Upper lobe of right lung (tissue), 1 donor: ENCODE measurements at regions not wholly inside any gene's neighbourhood (a gene's known extent, or its start where the extent isn't known, plus 50 kb on each side); places are given as distances from the start of the nearest gene placed in this dataset.
A peak's percentile ranks its signal among the peaks of the same experiment; 100 is the strongest.

Source experiments
- ATAC-seq: fragments of 200-7000 bp; cut with Tn5 transposase; one replicate; pipeline ENCODE4 v1.9.1; 2020; ENCODE audit warnings: mild to moderate bottlenecking, moderate library complexity
- DNase-seq: peaks from one replicate; pipeline ENCODE4 v3.0.0-alpha.2; 2020
- H3K27ac ChIP-seq: fragments of 200-600 bp; one replicate; pipeline ENCODE4 v1.8.0; 2022
- H3K27me3 ChIP-seq: fragments of 200-600 bp; one replicate; pipeline ENCODE4 v1.8.0; 2022; ENCODE audit warnings: mild to moderate bottlenecking
- H3K36me3 ChIP-seq: fragments of 200-600 bp; one replicate; pipeline ENCODE4 v1.8.0; 2022
- H3K4me1 ChIP-seq: fragments of 200-600 bp; one replicate; pipeline ENCODE4 v1.8.0; 2022
- H3K4me3 ChIP-seq: fragments of 200-600 bp; one replicate; pipeline ENCODE4 v1.8.0; 2022; ENCODE audit warnings: mild to moderate bottlenecking
- H3K9me3 ChIP-seq: fragments of 200-600 bp; one replicate; pipeline ENCODE4 v1.8.0; 2022
- intact Hi-C: fragments of 100-400 bp; cut with DNase I; formaldehyde crosslinking; loops from one replicate; pipeline ENCODE4 v1.11.0; 2022
- TF ChIP-seq, protein P1 (sequence below): fragments of 200-600 bp; IDR thresholded peaks from one replicate; pipeline ENCODE4 v1.8.0; 2022; ENCODE audit warnings: antibody characterized with exemption
- donor health status: DM: no; HTN: yes; CAD: no; lungs with severe emphysema.

DNA sequence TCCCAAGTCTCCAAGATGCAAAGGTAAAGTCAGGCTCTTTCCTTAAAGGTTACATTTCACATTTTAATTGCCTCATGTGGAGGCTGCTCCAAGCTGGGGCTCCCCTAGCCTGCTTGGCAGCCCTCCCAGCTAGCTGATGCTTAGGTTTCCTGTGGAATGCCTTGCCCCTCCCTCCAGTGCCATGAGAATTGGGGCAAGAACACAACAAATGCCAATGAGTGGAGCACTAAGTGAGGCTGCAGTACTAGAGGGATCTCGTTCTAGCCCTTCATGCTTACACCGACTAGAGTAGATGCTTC is 597.7 kb downstream of the MID1IP1 start:
- H3K4me3 ChIP-seq: no peak overlapping the region
- no peaks in the 10 kb centered on the region for H3K36me3 ChIP-seq
- ATAC-seq (no peak), DNase-seq (peak; percentile 54)
- intact Hi-C loops: no loop called here
- no peak overlapping the region for H3K27ac ChIP-seq
- no peaks in the 10 kb centered on the region for H3K27me3 ChIP-seq
- TF ChIP-seq, protein P1, sequence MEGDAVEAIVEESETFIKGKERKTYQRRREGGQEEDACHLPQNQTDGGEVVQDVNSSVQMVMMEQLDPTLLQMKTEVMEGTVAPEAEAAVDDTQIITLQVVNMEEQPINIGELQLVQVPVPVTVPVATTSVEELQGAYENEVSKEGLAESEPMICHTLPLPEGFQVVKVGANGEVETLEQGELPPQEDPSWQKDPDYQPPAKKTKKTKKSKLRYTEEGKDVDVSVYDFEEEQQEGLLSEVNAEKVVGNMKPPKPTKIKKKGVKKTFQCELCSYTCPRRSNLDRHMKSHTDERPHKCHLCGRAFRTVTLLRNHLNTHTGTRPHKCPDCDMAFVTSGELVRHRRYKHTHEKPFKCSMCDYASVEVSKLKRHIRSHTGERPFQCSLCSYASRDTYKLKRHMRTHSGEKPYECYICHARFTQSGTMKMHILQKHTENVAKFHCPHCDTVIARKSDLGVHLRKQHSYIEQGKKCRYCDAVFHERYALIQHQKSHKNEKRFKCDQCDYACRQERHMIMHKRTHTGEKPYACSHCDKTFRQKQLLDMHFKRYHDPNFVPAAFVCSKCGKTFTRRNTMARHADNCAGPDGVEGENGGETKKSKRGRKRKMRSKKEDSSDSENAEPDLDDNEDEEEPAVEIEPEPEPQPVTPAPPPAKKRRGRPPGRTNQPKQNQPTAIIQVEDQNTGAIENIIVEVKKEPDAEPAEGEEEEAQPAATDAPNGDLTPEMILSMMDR: no peak
- no peaks in the 10 kb centered on the region for H3K4me1 ChIP-seq
- H3K9me3 ChIP-seq: no peaks in the 10 kb centered on the region

DNA sequence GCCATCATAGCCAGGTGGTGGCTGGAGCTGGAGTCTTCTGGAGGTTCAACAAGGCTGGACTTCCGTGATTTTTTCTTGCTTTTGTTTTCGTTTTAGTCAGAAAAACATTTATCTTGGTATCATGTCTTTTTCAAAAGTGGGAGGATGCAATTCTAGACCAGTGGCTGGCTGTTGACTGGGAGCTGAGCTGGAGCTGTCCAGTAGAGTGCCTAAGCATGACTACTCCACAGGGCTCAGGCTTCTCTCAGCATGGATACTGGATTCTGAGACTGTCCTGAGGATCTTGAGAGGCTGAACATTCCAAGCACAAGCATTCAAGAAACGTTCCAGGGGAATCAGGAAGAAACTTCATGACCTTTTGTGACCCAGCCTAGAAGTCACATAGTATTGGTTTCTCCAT is 598.1 kb downstream of the MID1IP1 start:
- Histone ChIP-seq H3K9me3 (no peaks in the 10 kb centered on the region), H3K27me3 (no peaks in the 10 kb centered on the region), H3K4me1 (no peaks in the 10 kb centered on the region), H3K4me3 (no peak overlapping the region), H3K27ac (no peak overlapping the region), H3K36me3 (no peaks in the 10 kb centered on the region)
- ATAC-seq: no peak
- TF ChIP-seq, protein P1: no peak
- no peak for DNase-seq
- intact Hi-C loops: no loop called here

DNA sequence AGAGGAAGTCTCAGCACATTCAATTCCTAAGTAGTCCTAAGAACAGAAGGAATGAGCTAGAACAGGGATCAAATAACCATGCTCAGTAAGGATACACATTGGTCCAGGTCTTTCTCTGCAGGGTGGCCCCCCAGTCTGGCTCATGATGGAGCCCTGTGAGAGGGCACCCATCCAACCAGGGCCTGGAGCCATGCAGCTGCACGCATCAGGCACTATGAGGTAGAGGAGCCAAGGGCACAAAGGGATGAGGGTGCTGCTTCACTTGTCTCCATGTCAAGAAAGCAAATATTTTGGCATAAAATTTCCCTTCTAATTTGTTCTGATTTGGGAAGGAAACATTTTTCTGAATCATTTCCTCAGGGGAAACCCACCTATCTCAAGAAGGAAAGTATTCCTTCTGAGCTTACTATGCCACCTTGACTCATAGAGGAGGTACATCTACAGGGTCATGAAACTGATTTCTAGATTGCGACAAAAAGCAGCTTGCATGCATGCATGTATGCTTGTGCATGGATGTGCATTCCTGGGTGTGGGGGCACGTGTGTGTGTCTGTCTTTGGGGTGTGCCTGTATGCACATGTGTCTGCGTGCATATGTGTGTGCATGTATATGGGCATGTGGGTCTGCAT is 600.3 kb downstream of the MID1IP1 start:
- intact Hi-C loops: no loop called here
- Histone ChIP-seq H3K27ac (no peak overlapping the region), H3K27me3 (no peaks in the 10 kb centered on the region), H3K9me3 (no peaks in the 10 kb centered on the region), H3K4me3 (no peak overlapping the region), H3K36me3 (no peaks in the 10 kb centered on the region), H3K4me1 (no peaks in the 10 kb centered on the region)
- DNase-seq (no peak), ATAC-seq (no peak)
- TF ChIP-seq, protein P1: no peak

DNA sequence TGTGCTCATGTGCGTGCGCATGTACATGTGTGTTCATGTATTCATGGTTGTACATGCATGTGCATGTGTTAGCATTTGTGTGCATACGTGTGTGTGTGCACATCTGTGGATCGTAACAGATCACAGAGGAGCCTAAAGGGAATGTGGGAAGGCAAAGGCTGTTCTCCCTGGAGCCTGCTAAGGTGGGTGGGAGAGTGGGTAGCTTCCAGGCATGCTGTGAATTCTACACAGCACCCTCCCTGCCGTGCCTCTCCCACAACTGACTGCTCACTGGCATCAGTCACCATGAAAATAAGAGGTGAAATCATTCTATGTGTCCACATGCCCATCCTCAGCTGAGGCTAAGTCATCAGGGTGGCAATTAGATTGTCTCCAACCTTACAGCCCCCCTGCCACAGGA is 600.9 kb downstream of the MID1IP1 start:
- TF ChIP-seq, protein P1: no peak
- H3K27me3 ChIP-seq: no peaks in the 10 kb centered on the region
- no peaks in the 10 kb centered on the region for H3K4me1 ChIP-seq
- no peak overlapping the region for H3K27ac ChIP-seq
- no peaks in the 10 kb centered on the region for H3K9me3 ChIP-seq
- H3K4me3 ChIP-seq: no peak overlapping the region
- intact Hi-C loops: no loop called here
- no peak for ATAC-seq
- DNase-seq: no peak
- H3K36me3 ChIP-seq: no peaks in the 10 kb centered on the region

DNA sequence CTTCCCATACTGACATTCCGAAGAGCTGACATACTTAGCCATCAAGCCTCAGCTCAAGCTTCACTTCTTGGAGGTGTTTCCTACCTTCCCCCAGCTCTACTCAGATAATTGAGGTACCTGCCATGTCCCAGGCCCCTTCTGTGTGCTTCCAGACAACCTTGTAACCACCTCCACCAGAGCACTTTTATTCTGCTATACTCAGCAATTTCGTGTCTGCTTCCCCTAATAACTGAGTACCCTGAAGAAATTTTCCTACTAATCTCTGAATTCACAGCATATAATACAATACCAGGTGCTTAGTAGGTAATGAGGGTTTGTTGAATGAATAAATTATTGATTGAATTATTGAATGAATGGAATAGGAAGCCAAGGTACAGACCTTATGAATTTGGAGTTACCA is 605.5 kb downstream of the MID1IP1 start:
- DNase-seq (no peak), ATAC-seq (no peak)
- Histone ChIP-seq H3K9me3 (no peaks in the 10 kb centered on the region), H3K27ac (no peak overlapping the region), H3K4me3 (no peak overlapping the region), H3K27me3 (no peaks in the 10 kb centered on the region), H3K4me1 (no peaks in the 10 kb centered on the region), H3K36me3 (no peaks in the 10 kb centered on the region)
- intact Hi-C loops: no loop called here
- TF ChIP-seq, protein P1: no peak
